T follicular helper cell (primary cell): ENCODE measurements at regions not wholly inside any gene's neighbourhood (a gene's known extent, or its start where the extent isn't known, plus 50 kb on each side); places are given as distances from the start of the nearest gene placed in this dataset.

Experiments used
- DNase-seq: peaks from one replicate; pipeline ENCODE4 v3.0.0-alpha.2; 2020; ENCODE audit warnings: low read depth

GRCh38 chr7:1321411-1322239 is 89.0 kb downstream of the UNCX start:
- no peak for DNase-seq

- no peak for DNase-seq
Measured at GRCh38 chr7:1322240-1323110, 89.8 kb downstream of the UNCX start.

- DNase-seq = no peak
Measured at GRCh38 chr7:1323178-1324027, 90.7 kb downstream of the UNCX start.

- no peak for DNase-seq
Measured at GRCh38 chr7:1324028-1324900, 91.6 kb downstream of the UNCX start.

GRCh38 chr7:1325246-1325645 is 92.6 kb downstream of the UNCX start:
- no peak for DNase-seq

- no peak for DNase-seq
Measured at GRCh38 chr7:1325646-1326510, 93.2 kb downstream of the UNCX start.

- DNase-seq = no peak
Measured at GRCh38 chr7:1326511-1326785, 93.8 kb downstream of the UNCX start.

- DNase-seq = no peak
Measured at GRCh38 chr7:1329261-1329660, 96.6 kb downstream of the UNCX start.

GRCh38 chr7:1329966-1330800 is 97.5 kb downstream of the UNCX start:
- no peak for DNase-seq

GRCh38 chr7:1330801-1331425 is 98.2 kb downstream of the UNCX start:
- DNase-seq = no peak

- no peak for DNase-seq
Measured at GRCh38 chr7:1331561-1332467, 99.1 kb downstream of the UNCX start.

GRCh38 chr7:1336509-1336908 is 103.8 kb downstream of the UNCX start:
- no peak for DNase-seq

- no peak for DNase-seq
Measured at GRCh38 chr7:1339611-1340010, 106.9 kb downstream of the UNCX start.

GRCh38 chr7:1340031-1340430 is 107.4 kb downstream of the UNCX start:
- DNase-seq = no peak

- no peak for DNase-seq
Measured at GRCh38 chr7:1340461-1341360, 108.0 kb downstream of the UNCX start.

- DNase-seq = no peak
Measured at GRCh38 chr7:1341361-1342089, 108.9 kb downstream of the UNCX start.
